ENCODE measurements at regions not wholly inside any gene's neighbourhood (a gene's known extent, or its start where the extent isn't known, plus 50 kb on each side); places are given as distances from the start of the nearest gene placed in this dataset.
"Not testable (repeated sequence)": the region's sequence is repeated elsewhere in the genome, so short reads cannot be mapped to it uniquely, and the experiment has no call there.

DNA sequence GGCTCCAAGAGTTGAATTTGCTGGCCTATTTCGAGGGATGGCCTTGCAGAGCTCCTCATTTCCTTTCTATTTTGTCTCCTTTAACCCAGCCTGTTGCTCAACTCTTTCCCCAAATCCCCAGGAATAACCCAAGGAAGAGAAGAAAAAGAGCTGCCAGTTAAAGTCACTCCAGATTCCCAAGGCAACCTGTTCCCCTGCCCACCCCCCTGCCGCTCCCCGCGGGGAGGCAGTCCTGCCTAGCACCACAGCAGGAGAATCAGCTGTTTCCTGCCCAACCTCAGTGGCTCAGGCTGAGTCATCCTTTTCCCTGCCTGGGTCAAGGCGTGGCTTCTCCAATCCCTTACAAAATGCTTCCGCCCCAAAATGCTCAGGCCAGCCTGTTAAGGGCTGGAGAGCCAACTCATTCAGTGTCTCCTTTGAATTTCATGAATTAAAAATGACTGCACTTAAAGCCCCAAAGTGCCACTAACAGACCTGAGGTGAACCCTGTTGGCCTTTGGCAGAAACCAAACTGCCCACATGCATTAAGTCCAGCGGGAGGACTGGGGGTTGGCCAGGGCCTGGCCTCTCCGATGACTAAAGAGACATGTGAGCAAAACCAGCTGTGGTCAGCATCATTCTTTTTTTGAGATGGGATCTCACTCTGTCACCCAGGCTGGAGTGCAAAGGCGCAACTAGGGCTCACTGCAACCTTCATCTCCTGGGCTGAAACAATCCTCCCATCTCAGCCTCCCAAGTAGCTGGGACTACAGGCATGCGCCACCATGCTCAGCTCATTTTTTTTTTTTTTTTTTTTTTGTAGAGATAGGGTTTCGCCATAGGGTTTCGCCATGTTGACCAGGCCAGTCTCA is 83.2 kb upstream of the KIF5B start:
- CTCF ChIA-PET, result interaction anchor here (0.5 to 1.5 kb wide), 5 partner anchors 12 to 133 kb away, joined by 3 to 7 read pairs (median 3); partner anchors contain the start of gene KIF5B
- TF ChIP-seq, protein P1, sequence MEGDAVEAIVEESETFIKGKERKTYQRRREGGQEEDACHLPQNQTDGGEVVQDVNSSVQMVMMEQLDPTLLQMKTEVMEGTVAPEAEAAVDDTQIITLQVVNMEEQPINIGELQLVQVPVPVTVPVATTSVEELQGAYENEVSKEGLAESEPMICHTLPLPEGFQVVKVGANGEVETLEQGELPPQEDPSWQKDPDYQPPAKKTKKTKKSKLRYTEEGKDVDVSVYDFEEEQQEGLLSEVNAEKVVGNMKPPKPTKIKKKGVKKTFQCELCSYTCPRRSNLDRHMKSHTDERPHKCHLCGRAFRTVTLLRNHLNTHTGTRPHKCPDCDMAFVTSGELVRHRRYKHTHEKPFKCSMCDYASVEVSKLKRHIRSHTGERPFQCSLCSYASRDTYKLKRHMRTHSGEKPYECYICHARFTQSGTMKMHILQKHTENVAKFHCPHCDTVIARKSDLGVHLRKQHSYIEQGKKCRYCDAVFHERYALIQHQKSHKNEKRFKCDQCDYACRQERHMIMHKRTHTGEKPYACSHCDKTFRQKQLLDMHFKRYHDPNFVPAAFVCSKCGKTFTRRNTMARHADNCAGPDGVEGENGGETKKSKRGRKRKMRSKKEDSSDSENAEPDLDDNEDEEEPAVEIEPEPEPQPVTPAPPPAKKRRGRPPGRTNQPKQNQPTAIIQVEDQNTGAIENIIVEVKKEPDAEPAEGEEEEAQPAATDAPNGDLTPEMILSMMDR (IDR thresholded peaks at IDR 0.05; ENCODE audit: unreplicated experiment), result peak; percentile 23
- Mint-ChIP-seq H3K36me3 (ENCODE audit: insufficient read depth, unreplicated experiment) (peaks cover 5% of the 10 kb centered on the region), H3K9me3 (ENCODE audit: unreplicated experiment) (no peaks in the 10 kb centered on the region), H3K27ac (ENCODE audit: low read depth, unreplicated experiment) (no peak overlapping the region), H3K4me1 (ENCODE audit: insufficient read depth, unreplicated experiment) (peaks cover 18% of the 10 kb centered on the region), H3K27me3 (ENCODE audit: insufficient read depth, unreplicated experiment) (no peaks in the 10 kb centered on the region), H3K4me3 (ENCODE audit: unreplicated experiment) (peak overlapping the region; percentile 15)
- DNase-seq (ENCODE audit: unreplicated experiment), result peak; percentile 97
- POLR2A ChIA-PET, result interaction anchor here (0.6 to 2.2 kb wide), 11 partner anchors 9 to 1507 kb away, joined by 3 to 9 read pairs (median 3); partner anchors contain the start of gene KIF5B
- intact Hi-C loops (cut with micrococcal nuclease), result loop anchor here (2.0 to 5.0 kb wide), 2 partner anchors 85 to 208 kb away; partner anchors contain the start of gene EPC1
- TSS peak; percentile 99 for BruUV-seq (replicated peaks)

DNA sequence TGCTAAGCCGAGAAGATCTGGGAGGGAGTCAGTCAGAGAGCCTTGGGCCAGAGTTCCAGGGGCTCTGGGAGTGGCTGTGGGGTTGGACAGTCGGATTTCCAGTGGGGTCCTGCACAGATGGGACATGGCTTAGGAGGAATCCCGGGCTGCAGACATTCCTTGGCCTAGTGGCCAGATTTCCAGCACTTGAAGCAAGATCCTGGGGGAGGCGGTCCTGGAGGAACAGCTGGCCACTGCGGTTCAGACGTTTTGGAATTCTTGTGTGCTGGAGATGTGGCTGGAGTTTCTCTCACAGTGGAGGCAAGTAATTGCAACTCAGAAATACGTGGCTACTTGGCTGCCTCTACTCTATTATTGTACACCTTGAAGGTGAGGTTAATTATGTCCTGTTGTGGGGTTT is 80.7 kb upstream of the KIF5B start:
- CTCF ChIA-PET; DNase-seq (ENCODE audit: unreplicated experiment); H3K9me3 Mint-ChIP-seq (ENCODE audit: unreplicated experiment); H3K4me3 Mint-ChIP-seq (ENCODE audit: unreplicated experiment); POLR2A ChIA-PET; H3K27ac Mint-ChIP-seq (ENCODE audit: low read depth, unreplicated experiment); intact Hi-C loops (cut with micrococcal nuclease); H3K36me3 Mint-ChIP-seq (ENCODE audit: insufficient read depth, unreplicated experiment); BruUV-seq (replicated peaks); H3K27me3 Mint-ChIP-seq (ENCODE audit: insufficient read depth, unreplicated experiment): not testable (repeated sequence)
- H3K4me1 Mint-ChIP-seq (ENCODE audit: insufficient read depth, unreplicated experiment), result peaks cover 18% of the 10 kb centered on the region

DNA sequence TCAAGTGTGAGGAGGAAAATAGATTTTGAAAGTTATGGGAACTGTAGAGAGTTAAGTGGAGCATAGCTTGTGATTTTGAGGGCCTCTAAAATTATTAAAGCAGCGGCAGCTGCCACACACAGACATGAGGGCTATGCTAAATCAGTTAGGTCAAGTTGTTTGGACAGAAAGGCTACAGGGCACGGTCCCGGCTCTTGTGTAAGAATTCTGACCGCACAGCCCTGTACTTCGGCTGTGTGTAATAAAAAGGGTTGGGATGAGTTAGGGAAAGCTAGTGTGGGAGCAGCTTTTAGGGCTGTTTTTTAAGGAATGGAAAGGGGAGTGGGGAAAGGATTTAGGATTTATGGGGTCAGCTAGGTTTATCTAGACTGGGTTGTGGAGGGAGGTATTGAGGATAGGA is 79.6 kb upstream of the KIF5B start:
- DNase-seq (ENCODE audit: unreplicated experiment); H3K9me3 Mint-ChIP-seq (ENCODE audit: unreplicated experiment); CTCF ChIA-PET; POLR2A ChIA-PET; H3K27me3 Mint-ChIP-seq (ENCODE audit: insufficient read depth, unreplicated experiment); H3K27ac Mint-ChIP-seq (ENCODE audit: low read depth, unreplicated experiment); BruUV-seq (replicated peaks); intact Hi-C loops (cut with micrococcal nuclease); H3K36me3 Mint-ChIP-seq (ENCODE audit: insufficient read depth, unreplicated experiment); H3K4me3 Mint-ChIP-seq (ENCODE audit: unreplicated experiment): not testable (repeated sequence)
- H3K4me1 Mint-ChIP-seq (ENCODE audit: insufficient read depth, unreplicated experiment), result peaks cover 10% of the 10 kb centered on the region

DNA sequence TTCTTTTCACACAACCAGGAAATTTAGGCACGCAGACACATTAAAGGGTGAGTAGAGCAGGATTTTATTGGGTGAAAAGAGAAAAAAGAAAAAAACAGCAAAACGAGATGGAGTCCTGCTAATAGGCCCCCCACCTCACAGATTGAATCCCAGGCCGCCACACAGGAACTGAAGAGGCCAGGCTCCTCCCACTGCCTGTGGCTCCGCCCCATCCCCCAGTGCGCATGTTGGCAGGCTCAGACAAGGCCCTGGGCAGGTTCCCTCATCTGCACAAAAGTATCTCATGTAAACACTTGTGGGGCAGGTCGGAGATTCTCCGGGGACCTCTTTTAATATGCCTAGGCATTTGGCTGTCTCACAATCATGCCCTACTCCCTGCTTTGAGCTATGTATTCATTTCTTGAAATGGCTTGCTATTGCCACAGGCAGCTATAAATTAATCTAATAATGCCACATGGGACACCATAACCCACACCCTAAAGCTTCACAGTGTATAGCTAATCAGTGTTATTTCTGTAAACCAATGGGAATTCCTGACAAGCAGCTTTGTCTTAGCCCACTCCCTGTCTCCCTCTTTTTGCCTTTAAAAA is 76.2 kb upstream of the KIF5B start:
- no peak overlapping the region for H3K4me3 Mint-ChIP-seq (ENCODE audit: unreplicated experiment)

More for the DNA sequence above, 76.2 kb upstream of the KIF5B start:
- Mint-ChIP-seq H3K9me3 (ENCODE audit: unreplicated experiment) (no peaks in the 10 kb centered on the region), H3K27ac (ENCODE audit: low read depth, unreplicated experiment) (no peak overlapping the region), H3K4me1 (ENCODE audit: insufficient read depth, unreplicated experiment) (no peaks in the 10 kb centered on the region), H3K36me3 (ENCODE audit: insufficient read depth, unreplicated experiment) (no peaks in the 10 kb centered on the region), H3K27me3 (ENCODE audit: insufficient read depth, unreplicated experiment) (no peaks in the 10 kb centered on the region)
- BruUV-seq (replicated peaks), result no TSS peak
- no peak for DNase-seq (ENCODE audit: unreplicated experiment)
- CTCF ChIA-PET, result interaction anchor here (0.7 kb wide), 1 partner anchor 81 kb away, joined by 4 read pairs; no protein-coding TSS in a partner anchor
- POLR2A ChIA-PET, result interaction anchor here (0.6 kb wide), 1 partner anchor 55 kb away, joined by 5 read pairs; no protein-coding TSS in a partner anchor
- intact Hi-C loops (cut with micrococcal nuclease), result no loop called here
- TF ChIP-seq, protein P1 (IDR thresholded peaks at IDR 0.05; ENCODE audit: unreplicated experiment), result no peak

All from MCF 10A (cell line).